ENCODE measurements at regions not wholly inside any gene's neighbourhood (a gene's known extent, or its start where the extent isn't known, plus 50 kb on each side); places are given as distances from the start of the nearest gene placed in this dataset.

DNA sequence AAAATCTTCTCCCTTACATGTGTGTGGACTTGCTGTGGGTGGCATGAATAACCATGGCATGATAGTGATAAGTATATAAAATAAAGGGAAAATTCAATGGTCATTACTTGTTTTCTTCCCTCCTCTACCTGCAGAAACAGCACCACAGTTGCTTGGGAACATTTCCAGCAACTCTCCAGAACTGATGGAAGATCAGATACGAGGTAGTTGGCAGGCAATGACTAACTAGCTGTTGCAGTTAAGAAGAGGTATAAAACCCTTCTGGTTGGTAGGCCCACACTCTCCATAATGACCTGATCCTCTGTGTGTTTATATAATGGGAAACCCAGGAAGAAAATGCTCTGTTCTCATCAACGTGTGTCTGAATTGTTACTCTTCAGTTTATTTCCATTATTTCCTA lies 185.9 kb downstream of the SYK start (continued):
- TF ChIP-seq, protein P1, sequence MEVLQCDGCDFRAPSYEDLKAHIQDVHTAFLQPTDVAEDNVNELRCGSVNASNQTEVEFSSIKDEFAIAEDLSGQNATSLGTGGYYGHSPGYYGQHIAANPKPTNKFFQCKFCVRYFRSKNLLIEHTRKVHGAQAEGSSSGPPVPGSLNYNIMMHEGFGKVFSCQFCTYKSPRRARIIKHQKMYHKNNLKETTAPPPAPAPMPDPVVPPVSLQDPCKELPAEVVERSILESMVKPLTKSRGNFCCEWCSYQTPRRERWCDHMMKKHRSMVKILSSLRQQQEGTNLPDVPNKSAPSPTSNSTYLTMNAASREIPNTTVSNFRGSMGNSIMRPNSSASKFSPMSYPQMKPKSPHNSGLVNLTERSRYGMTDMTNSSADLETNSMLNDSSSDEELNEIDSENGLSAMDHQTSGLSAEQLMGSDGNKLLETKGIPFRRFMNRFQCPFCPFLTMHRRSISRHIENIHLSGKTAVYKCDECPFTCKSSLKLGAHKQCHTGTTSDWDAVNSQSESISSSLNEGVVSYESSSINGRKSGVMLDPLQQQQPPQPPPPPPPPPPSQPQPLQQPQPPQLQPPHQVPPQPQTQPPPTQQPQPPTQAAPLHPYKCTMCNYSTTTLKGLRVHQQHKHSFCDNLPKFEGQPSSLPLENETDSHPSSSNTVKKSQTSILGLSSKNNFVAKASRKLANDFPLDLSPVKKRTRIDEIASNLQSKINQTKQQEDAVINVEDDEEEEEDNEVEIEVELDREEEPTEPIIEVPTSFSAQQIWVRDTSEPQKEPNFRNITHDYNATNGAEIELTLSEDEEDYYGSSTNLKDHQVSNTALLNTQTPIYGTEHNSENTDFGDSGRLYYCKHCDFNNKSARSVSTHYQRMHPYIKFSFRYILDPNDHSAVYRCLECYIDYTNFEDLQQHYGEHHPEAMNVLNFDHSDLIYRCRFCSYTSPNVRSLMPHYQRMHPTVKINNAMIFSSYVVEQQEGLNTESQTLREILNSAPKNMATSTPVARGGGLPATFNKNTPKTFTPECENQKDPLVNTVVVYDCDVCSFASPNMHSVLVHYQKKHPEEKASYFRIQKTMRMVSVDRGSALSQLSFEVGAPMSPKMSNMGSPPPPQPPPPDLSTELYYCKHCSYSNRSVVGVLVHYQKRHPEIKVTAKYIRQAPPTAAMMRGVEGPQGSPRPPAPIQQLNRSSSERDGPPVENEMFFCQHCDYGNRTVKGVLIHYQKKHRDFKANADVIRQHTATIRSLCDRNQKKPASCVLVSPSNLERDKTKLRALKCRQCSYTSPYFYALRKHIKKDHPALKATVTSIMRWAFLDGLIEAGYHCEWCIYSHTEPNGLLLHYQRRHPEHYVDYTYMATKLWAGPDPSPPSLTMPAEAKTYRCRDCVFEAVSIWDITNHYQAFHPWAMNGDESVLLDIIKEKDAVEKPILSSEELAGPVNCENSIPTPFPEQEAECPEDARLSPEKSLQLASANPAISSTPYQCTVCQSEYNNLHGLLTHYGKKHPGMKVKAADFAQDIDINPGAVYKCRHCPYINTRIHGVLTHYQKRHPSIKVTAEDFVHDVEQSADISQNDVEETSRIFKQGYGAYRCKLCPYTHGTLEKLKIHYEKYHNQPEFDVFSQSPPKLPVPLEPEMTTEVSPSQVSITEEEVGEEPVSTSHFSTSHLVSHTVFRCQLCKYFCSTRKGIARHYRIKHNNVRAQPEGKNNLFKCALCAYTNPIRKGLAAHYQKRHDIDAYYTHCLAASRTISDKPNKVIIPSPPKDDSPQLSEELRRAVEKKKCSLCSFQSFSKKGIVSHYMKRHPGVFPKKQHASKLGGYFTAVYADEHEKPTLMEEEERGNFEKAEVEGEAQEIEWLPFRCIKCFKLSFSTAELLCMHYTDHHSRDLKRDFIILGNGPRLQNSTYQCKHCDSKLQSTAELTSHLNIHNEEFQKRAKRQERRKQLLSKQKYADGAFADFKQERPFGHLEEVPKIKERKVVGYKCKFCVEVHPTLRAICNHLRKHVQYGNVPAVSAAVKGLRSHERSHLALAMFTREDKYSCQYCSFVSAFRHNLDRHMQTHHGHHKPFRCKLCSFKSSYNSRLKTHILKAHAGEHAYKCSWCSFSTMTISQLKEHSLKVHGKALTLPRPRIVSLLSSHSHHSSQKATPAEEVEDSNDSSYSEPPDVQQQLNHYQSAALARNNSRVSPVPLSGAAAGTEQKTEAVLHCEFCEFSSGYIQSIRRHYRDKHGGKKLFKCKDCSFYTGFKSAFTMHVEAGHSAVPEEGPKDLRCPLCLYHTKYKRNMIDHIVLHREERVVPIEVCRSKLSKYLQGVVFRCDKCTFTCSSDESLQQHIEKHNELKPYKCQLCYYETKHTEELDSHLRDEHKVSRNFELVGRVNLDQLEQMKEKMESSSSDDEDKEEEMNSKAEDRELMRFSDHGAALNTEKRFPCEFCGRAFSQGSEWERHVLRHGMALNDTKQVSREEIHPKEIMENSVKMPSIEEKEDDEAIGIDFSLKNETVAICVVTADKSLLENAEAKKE (CRISPR knock-in tag; IDR thresholded peaks at IDR 0.05): no peak
- no peak for TF ChIP-seq JUNB (IDR thresholded peaks at IDR 0.05; ENCODE audit: unreplicated experiment)
- TF ChIP-seq, protein P2, sequence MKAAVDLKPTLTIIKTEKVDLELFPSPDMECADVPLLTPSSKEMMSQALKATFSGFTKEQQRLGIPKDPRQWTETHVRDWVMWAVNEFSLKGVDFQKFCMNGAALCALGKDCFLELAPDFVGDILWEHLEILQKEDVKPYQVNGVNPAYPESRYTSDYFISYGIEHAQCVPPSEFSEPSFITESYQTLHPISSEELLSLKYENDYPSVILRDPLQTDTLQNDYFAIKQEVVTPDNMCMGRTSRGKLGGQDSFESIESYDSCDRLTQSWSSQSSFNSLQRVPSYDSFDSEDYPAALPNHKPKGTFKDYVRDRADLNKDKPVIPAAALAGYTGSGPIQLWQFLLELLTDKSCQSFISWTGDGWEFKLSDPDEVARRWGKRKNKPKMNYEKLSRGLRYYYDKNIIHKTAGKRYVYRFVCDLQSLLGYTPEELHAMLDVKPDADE (IDR thresholded peaks at IDR 0.05): no peak
- TF ChIP-seq, protein P3, sequence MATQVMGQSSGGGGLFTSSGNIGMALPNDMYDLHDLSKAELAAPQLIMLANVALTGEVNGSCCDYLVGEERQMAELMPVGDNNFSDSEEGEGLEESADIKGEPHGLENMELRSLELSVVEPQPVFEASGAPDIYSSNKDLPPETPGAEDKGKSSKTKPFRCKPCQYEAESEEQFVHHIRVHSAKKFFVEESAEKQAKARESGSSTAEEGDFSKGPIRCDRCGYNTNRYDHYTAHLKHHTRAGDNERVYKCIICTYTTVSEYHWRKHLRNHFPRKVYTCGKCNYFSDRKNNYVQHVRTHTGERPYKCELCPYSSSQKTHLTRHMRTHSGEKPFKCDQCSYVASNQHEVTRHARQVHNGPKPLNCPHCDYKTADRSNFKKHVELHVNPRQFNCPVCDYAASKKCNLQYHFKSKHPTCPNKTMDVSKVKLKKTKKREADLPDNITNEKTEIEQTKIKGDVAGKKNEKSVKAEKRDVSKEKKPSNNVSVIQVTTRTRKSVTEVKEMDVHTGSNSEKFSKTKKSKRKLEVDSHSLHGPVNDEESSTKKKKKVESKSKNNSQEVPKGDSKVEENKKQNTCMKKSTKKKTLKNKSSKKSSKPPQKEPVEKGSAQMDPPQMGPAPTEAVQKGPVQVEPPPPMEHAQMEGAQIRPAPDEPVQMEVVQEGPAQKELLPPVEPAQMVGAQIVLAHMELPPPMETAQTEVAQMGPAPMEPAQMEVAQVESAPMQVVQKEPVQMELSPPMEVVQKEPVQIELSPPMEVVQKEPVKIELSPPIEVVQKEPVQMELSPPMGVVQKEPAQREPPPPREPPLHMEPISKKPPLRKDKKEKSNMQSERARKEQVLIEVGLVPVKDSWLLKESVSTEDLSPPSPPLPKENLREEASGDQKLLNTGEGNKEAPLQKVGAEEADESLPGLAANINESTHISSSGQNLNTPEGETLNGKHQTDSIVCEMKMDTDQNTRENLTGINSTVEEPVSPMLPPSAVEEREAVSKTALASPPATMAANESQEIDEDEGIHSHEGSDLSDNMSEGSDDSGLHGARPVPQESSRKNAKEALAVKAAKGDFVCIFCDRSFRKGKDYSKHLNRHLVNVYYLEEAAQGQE (IDR thresholded peaks at IDR 0.05; ENCODE audit: unreplicated experiment): no peak
- TF ChIP-seq CREB1 (CRISPR knock-in tag; IDR thresholded peaks at IDR 0.05; ENCODE audit: low read depth): no peak
- TF ChIP-seq ZNF331 (CRISPR knock-in tag; IDR thresholded peaks at IDR 0.05; ENCODE audit: low read depth): no peak
